ENCODE measurements at regions not wholly inside any gene's neighbourhood (a gene's known extent, or its start where the extent isn't known, plus 50 kb on each side); places are given as distances from the start of the nearest gene placed in this dataset.

GRCh38 chr1:34697818-34698217, 57.0 kb upstream of the GJB5 start:
- no peak for ATAC-seq
- TF ChIP-seq TSHZ2 (CRISPR knock-in tag; IDR thresholded peaks at IDR 0.05) (no peak), TCF4 (CRISPR knock-in tag; IDR thresholded peaks at IDR 0.05; ENCODE audit: borderline replicate concordance) (no peak), ZFP30 (CRISPR knock-in tag; IDR thresholded peaks at IDR 0.05) (no peak), ISL1 (CRISPR knock-in tag; IDR thresholded peaks at IDR 0.05) (no peak), ZNF70 (CRISPR knock-in tag; IDR thresholded peaks at IDR 0.05) (no peak), PATZ1 (CRISPR knock-in tag; IDR thresholded peaks at IDR 0.05; ENCODE audit: borderline replicate concordance) (no peak)

- no peak for ATAC-seq
- TF ChIP-seq TCF4 (CRISPR knock-in tag; IDR thresholded peaks at IDR 0.05; ENCODE audit: borderline replicate concordance) = no peak
- TF ChIP-seq ZFP30 (CRISPR knock-in tag; IDR thresholded peaks at IDR 0.05) = no peak
- no peak for TF ChIP-seq TOX (CRISPR knock-in tag; IDR thresholded peaks at IDR 0.05; ENCODE audit: borderline replicate concordance)
- TF ChIP-seq PATZ1 (CRISPR knock-in tag; IDR thresholded peaks at IDR 0.05; ENCODE audit: borderline replicate concordance) = no peak
- no peak for TF ChIP-seq GLIS3 (CRISPR knock-in tag; IDR thresholded peaks at IDR 0.05)
- no peak for TF ChIP-seq ARNTL (CRISPR knock-in tag; IDR thresholded peaks at IDR 0.05; ENCODE audit: borderline replicate concordance, low read depth)
Observed at GRCh38 chr1:34701326-34702060, 53.4 kb upstream of the GJB5 start.
